GM13976 (cell line): ENCODE measurements at regions not wholly inside any gene's neighbourhood (a gene's known extent, or its start where the extent isn't known, plus 50 kb on each side); places are given as distances from the start of the nearest gene placed in this dataset.

Experiments
- DNase-seq: peaks from one replicate; pipeline ENCODE4 v3.0.0; 2012; ENCODE audit warnings: low spot score
- in situ Hi-C: fragments of 300-500 bp; cut with MboI; formaldehyde crosslinking; loops from one replicate; pipeline ENCODE4 v1.12.0; 2022; ENCODE audit warnings: low sequenced_read_pairs, mixed read lengths, inconsistent platforms; ENCODE audit not compliant: unreplicated experiment
- TF ChIP-seq, protein P1 (sequence below): IDR thresholded peaks from 2 replicates; pipeline ENCODE4 v1.5.1; 2012; ENCODE audit warnings: borderline replicate concordance, mild to moderate bottlenecking; ENCODE audit not compliant: insufficient read depth; ENCODE audit errors: extremely low read depth, missing control alignments, control extremely low read depth

DNA sequence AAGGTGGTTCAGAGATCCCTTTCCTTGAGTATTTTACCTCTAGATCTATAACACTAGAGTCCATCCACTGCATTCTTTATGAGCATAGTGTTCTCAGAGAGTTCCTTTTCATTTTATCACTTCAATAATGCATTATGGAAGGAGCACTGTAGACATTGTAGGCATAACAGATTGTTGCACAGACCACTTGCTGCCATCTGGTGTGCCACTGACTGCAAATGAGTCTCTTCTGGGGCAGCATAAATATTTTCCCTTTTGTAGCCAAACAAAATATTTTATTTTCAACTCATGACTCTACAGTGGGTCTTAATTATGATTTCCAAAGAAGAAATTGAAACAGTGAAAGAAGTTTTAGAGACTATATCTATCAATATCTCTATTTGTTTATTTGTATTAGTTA, 290.4 kb downstream of the OLFM3 start:
- TF ChIP-seq, protein P1, sequence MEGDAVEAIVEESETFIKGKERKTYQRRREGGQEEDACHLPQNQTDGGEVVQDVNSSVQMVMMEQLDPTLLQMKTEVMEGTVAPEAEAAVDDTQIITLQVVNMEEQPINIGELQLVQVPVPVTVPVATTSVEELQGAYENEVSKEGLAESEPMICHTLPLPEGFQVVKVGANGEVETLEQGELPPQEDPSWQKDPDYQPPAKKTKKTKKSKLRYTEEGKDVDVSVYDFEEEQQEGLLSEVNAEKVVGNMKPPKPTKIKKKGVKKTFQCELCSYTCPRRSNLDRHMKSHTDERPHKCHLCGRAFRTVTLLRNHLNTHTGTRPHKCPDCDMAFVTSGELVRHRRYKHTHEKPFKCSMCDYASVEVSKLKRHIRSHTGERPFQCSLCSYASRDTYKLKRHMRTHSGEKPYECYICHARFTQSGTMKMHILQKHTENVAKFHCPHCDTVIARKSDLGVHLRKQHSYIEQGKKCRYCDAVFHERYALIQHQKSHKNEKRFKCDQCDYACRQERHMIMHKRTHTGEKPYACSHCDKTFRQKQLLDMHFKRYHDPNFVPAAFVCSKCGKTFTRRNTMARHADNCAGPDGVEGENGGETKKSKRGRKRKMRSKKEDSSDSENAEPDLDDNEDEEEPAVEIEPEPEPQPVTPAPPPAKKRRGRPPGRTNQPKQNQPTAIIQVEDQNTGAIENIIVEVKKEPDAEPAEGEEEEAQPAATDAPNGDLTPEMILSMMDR = no peak
- in situ Hi-C loops = no loop called here
- no peak for DNase-seq

DNA sequence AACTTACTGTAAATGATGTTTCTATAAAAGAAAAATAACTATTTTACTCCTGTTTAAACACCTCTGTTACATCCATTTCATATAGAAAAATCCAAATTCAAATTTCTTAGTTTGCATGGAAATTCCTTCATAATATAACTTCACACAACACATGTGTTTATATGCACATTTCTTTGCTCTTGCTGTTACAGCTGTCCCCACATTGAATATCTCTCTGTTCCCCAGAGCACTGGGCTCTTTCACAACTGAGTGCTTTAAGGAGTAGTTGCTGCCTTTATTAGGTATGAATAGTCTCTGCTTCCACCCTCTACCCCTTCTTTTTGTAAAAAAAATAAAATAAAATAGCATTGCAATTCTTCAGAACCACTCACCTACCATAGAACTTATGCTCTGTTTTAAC, 287.0 kb downstream of the OLFM3 start:
- TF ChIP-seq, protein P1 = no peak
- DNase-seq = no peak
- in situ Hi-C loops = no loop called here

DNA sequence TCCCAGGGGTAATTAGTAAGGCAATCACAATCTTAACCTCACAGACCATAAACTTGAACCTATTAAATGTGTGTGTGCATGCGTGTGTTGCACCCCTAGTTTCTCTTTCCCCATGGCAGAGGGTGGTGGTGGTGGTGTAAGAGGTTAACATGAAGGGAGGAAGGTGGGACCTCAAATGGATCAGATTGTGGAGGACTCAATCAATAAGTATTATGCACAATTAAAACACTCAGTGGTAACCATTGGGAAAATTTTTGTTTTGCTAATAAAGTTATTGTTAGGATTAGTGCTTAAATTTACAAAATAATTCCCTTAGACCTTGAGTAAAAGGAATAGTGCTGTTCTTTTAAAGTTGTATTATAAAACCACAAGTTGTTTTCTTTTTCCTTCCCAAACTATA, 283.0 kb downstream of the OLFM3 start:
- no peak for DNase-seq
- TF ChIP-seq, protein P1 = no peak
- in situ Hi-C loops = no loop called here

DNA sequence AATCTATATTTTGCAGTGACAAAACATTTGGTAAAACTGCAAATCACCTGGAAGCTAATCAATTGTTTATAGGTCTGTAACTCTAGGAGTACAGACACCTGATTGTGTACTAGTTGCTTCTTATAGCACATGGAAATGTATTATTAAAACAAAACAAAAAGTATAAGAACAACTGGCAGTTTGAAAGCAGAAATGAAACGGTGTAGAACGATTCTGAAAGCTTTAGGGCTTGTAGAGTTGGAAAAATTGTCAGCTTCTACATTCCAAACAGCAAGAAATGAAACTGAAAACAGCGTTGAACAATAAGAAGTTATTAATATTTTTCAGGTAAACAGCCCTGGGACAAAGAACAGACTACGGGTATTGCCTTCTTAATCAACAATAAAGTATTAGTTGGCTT, 273.3 kb downstream of the OLFM3 start:
- in situ Hi-C loops = no loop called here
- TF ChIP-seq, protein P1 = no peak
- DNase-seq = no peak

DNA sequence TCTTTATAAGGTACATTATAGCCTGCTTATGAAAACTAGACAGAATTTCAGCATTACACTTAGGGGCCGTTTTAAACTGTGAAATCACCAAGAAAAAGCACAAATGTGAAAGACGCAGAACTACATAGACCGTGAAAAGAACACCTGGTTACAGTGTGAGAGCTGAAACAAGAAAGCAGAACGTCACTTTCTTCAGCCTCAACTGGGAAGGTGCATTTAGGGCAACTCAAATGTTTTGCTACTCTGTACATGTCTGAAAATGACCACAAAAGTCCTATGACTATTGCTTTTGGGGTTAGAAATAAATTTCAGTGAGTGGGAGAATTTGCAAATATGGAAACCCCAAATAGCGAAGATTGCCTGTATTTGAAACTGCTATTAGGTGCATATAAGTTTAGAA, 268.7 kb downstream of the OLFM3 start:
- in situ Hi-C loops = no loop called here
- no peak for DNase-seq
- TF ChIP-seq, protein P1 = no peak

DNA sequence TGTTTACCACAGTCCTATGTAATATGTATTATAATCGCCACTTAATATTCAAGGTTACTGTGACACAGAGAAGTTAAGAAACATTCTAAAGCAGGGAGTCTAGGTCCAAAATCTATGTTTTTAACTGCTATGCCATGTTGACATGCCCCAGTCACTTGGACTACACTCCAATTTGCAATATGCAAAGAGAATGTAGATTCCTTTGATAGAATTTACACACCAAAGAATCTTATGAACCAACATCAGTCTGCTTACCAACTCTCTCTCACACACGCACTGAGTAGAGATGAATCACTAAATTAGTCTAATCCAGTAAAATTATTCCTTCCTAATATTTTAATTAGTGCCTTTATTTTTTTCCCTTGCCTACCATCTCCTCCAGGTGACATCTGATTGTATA, 266.2 kb downstream of the OLFM3 start:
- in situ Hi-C loops = no loop called here
- no peak for DNase-seq
- TF ChIP-seq, protein P1 = no peak

DNA sequence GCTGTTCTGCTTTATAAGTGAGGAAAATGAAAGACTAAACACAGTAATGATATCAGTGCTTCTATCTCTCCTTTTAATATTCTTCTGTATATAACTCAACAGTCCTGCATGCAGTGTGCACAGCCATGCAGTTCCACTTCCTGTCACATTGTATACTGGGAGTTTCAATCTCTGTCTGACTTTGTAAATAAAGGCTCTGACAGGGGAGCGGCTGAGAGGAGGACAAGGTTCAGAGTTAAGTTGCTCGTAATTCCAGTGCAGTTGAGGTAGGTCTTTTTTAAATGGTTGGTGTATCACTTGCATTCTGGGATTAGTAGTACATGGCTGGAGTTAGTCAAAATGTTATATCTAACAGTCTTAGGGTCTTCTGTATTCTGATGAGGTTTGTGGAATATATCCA, 264.5 kb downstream of the OLFM3 start:
- in situ Hi-C loops = no loop called here
- DNase-seq = no peak
- TF ChIP-seq, protein P1 = no peak
